Glutamatergic neuron (in vitro differentiated cells): ENCODE measurements at regions not wholly inside any gene's neighbourhood (a gene's known extent, or its start where the extent isn't known, plus 50 kb on each side); places are given as distances from the start of the nearest gene placed in this dataset.

ENCODE experiments used
- DNase-seq: peaks from one replicate; pipeline ENCODE4 v3.0.0; 2022
- H3K27ac Mint-ChIP-seq: one replicate; pipeline ENCODE4 v1.8.0; 2020; ENCODE audit warnings: mild to moderate bottlenecking, mixed read lengths, inconsistent platforms; ENCODE audit not compliant: unreplicated experiment
- H3K27me3 Mint-ChIP-seq: one replicate; pipeline ENCODE4 v1.8.0; 2020; ENCODE audit warnings: mild to moderate bottlenecking, moderate library complexity, mixed read lengths, inconsistent platforms; ENCODE audit not compliant: unreplicated experiment
- H3K36me3 Mint-ChIP-seq: one replicate; pipeline ENCODE4 v1.8.0; 2020; ENCODE audit warnings: mild to moderate bottlenecking, mixed read lengths, inconsistent platforms; ENCODE audit not compliant: unreplicated experiment
- H3K4me1 Mint-ChIP-seq: one replicate; pipeline ENCODE4 v1.8.0; 2020; ENCODE audit warnings: mild to moderate bottlenecking, low read depth, mixed read lengths, inconsistent platforms; ENCODE audit not compliant: unreplicated experiment
- H3K4me3 Mint-ChIP-seq: one replicate; pipeline ENCODE4 v1.8.0; 2020; ENCODE audit warnings: mild to moderate bottlenecking, mixed read lengths, inconsistent platforms; ENCODE audit not compliant: unreplicated experiment
- H3K9me3 Mint-ChIP-seq: one replicate; pipeline ENCODE4 v1.8.0; 2020; ENCODE audit warnings: mild to moderate bottlenecking, moderate library complexity, mixed read lengths, inconsistent platforms; ENCODE audit not compliant: unreplicated experiment
- TF ChIP-seq, protein P1 (sequence below): fragments of 200-600 bp; sonication (generic); IDR thresholded peaks from one replicate; pipeline ENCODE4 v1.5.0; 2021; ENCODE audit not compliant: partially characterized antibody, unreplicated experiment

GRCh38 chr1:58397187-58397820 is 149.2 kb downstream of the OMA1 start:
- Mint-ChIP-seq H3K9me3 (no peaks in the 10 kb centered on the region), H3K4me3 (no peak overlapping the region), H3K27me3 (peaks cover 7% of the 10 kb centered on the region), H3K4me1 (peaks cover 27% of the 10 kb centered on the region), H3K27ac (no peak overlapping the region), H3K36me3 (peaks cover 4% of the 10 kb centered on the region)
- no peak for DNase-seq
- TF ChIP-seq, protein P1, sequence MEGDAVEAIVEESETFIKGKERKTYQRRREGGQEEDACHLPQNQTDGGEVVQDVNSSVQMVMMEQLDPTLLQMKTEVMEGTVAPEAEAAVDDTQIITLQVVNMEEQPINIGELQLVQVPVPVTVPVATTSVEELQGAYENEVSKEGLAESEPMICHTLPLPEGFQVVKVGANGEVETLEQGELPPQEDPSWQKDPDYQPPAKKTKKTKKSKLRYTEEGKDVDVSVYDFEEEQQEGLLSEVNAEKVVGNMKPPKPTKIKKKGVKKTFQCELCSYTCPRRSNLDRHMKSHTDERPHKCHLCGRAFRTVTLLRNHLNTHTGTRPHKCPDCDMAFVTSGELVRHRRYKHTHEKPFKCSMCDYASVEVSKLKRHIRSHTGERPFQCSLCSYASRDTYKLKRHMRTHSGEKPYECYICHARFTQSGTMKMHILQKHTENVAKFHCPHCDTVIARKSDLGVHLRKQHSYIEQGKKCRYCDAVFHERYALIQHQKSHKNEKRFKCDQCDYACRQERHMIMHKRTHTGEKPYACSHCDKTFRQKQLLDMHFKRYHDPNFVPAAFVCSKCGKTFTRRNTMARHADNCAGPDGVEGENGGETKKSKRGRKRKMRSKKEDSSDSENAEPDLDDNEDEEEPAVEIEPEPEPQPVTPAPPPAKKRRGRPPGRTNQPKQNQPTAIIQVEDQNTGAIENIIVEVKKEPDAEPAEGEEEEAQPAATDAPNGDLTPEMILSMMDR: no peak

- TF ChIP-seq, protein P1: no peak
- Mint-ChIP-seq H3K27me3 (peaks cover 7% of the 10 kb centered on the region), H3K4me3 (peak overlapping the region; percentile 61), H3K4me1 (peaks cover 20% of the 10 kb centered on the region), H3K36me3 (peaks cover 4% of the 10 kb centered on the region), H3K9me3 (no peaks in the 10 kb centered on the region), H3K27ac (peak overlapping the region; percentile 91)
- DNase-seq: peak; percentile 54
Measured at GRCh38 chr1:58396150-58396549, 150.4 kb downstream of the OMA1 start.

- TF ChIP-seq, protein P1: no peak
- no peak overlapping the region for H3K4me3 Mint-ChIP-seq
- H3K9me3 Mint-ChIP-seq: no peaks in the 10 kb centered on the region
- H3K27me3 Mint-ChIP-seq: peaks cover 6% of the 10 kb centered on the region
- H3K4me1 Mint-ChIP-seq: peaks cover 24% of the 10 kb centered on the region
- no peak overlapping the region for H3K27ac Mint-ChIP-seq
- peaks cover 4% of the 10 kb centered on the region for H3K36me3 Mint-ChIP-seq
- DNase-seq: no peak
Measured at GRCh38 chr1:58395355-58395754, 151.2 kb downstream of the OMA1 start.

DNA sequence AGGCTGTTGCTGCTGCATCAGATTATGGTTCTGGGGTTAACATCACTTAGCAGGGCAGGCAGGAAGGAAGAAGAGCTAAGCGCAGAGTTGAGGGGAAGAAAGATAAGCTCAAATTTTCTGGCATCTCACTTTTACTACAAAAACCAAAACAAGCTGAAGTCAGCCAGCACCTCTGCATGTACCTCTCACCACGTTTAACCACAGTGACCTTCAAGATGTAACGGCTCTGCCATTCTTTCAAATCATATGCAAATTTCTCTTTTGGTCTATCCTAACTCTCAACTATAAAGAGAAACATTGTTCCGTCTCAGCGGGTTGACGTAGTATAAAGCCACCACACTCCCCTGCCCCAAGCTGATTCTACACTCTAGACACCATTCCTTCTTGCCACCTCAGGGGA is 154.4 kb downstream of the OMA1 start:
- Mint-ChIP-seq H3K9me3 (no peaks in the 10 kb centered on the region), H3K4me1 (peaks cover 25% of the 10 kb centered on the region)

GRCh38 chr1:58391514-58391913 is 155.0 kb downstream of the OMA1 start:
- H3K27ac Mint-ChIP-seq: no peak overlapping the region
- no peak for DNase-seq
- no peaks in the 10 kb centered on the region for H3K9me3 Mint-ChIP-seq
- TF ChIP-seq, protein P1: no peak
- no peaks in the 10 kb centered on the region for H3K27me3 Mint-ChIP-seq
- no peak overlapping the region for H3K4me3 Mint-ChIP-seq
- peaks cover 25% of the 10 kb centered on the region for H3K4me1 Mint-ChIP-seq
- peaks cover 3% of the 10 kb centered on the region for H3K36me3 Mint-ChIP-seq

More for the DNA sequence above, 154.4 kb downstream of the OMA1 start:
- DNase-seq: no peak
- H3K36me3 Mint-ChIP-seq: peaks cover 4% of the 10 kb centered on the region
- TF ChIP-seq, protein P1: no peak
- H3K27ac Mint-ChIP-seq: no peak overlapping the region
- no peaks in the 10 kb centered on the region for H3K27me3 Mint-ChIP-seq
- no peak overlapping the region for H3K4me3 Mint-ChIP-seq
